ENCODE measurements at regions not wholly inside any gene's neighbourhood (a gene's known extent, or its start where the extent isn't known, plus 50 kb on each side); places are given as distances from the start of the nearest gene placed in this dataset.

GRCh38 chr6:8246403-8246802 is 144.1 kb upstream of the EEF1E1 start:
- no peak for DNase-seq
- in situ Hi-C loops (cut with HindIII; ENCODE audit: low pct_ligation_motif_present, low sequenced_read_pairs): no loop called here
- H3K27ac ChIP-seq: no peak overlapping the region
- TF ChIP-seq CTCF (IDR thresholded peaks at IDR 0.05; ENCODE audit: low read depth, low read length, missing control alignments): no peak
- H3K36me3 ChIP-seq (replicated peaks): no peaks in the 10 kb centered on the region
- no peak overlapping the region for H3K4me3 ChIP-seq (ENCODE audit: low read depth, low read length)
- no peaks in the 10 kb centered on the region for H3K27me3 ChIP-seq (replicated peaks)

- TF ChIP-seq CTCF (IDR thresholded peaks at IDR 0.05; ENCODE audit: low read depth, low read length, missing control alignments): no peak
- Histone ChIP-seq H3K4me3 (ENCODE audit: low read depth, low read length) (no peak overlapping the region), H3K27ac (no peak overlapping the region), H3K36me3 (replicated peaks) (no peaks in the 10 kb centered on the region), H3K27me3 (replicated peaks) (no peaks in the 10 kb centered on the region)
- no peak for DNase-seq
- in situ Hi-C loops (cut with HindIII; ENCODE audit: low pct_ligation_motif_present, low sequenced_read_pairs): no loop called here
These were observed 143.4 kb upstream of the EEF1E1 start for GRCh38 chr6:8245726-8246125.

GRCh38 chr6:8243475-8243874 is 141.1 kb upstream of the EEF1E1 start:
- peak; percentile 33 for DNase-seq

DNA sequence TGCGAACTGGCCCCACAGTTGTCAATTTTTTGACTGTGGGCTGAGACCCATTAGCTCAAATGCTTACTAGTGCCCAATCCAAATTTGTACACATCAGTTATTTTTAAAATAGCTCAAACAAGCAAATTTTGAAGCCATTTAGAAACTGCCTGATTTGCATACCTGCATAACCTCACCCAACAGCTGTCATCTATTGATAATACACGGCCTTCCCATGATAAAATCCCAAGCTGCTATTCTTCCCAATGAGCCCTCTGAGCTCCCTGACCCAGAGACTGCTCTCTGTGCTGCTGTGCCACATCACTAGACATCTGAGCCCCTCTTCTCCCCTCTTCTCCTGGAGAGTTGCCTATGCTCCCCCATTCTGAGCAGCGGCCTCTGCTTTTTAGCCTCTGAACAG is 140.5 kb upstream of the EEF1E1 start:
- TF ChIP-seq CTCF (IDR thresholded peaks at IDR 0.05; ENCODE audit: low read depth, low read length, missing control alignments): no peak
- in situ Hi-C loops (cut with HindIII; ENCODE audit: low pct_ligation_motif_present, low sequenced_read_pairs): no loop called here
- Histone ChIP-seq H3K27me3 (replicated peaks) (no peaks in the 10 kb centered on the region), H3K4me3 (ENCODE audit: low read depth, low read length) (no peak overlapping the region), H3K36me3 (replicated peaks) (no peaks in the 10 kb centered on the region), H3K27ac (no peak overlapping the region)
- no peak for DNase-seq

More at GRCh38 chr6:8243475-8243874, 141.1 kb upstream of the EEF1E1 start:
- H3K4me3 ChIP-seq (ENCODE audit: low read depth, low read length): no peak overlapping the region
- H3K27me3 ChIP-seq (replicated peaks): no peaks in the 10 kb centered on the region
- no peak for TF ChIP-seq CTCF (IDR thresholded peaks at IDR 0.05; ENCODE audit: low read depth, low read length, missing control alignments)
- no peaks in the 10 kb centered on the region for H3K36me3 ChIP-seq (replicated peaks)
- H3K27ac ChIP-seq: no peak overlapping the region
- in situ Hi-C loops (cut with HindIII; ENCODE audit: low pct_ligation_motif_present, low sequenced_read_pairs): no loop called here

- H3K4me3 ChIP-seq (ENCODE audit: low read depth, low read length): no peak overlapping the region
- no peak for TF ChIP-seq CTCF (IDR thresholded peaks at IDR 0.05; ENCODE audit: low read depth, low read length, missing control alignments)
- no peak for DNase-seq
These were observed 138.0 kb upstream of the EEF1E1 start for GRCh38 chr6:8240301-8240700.

More at GRCh38 chr6:8240301-8240700, 138.0 kb upstream of the EEF1E1 start:
- Histone ChIP-seq H3K27ac (no peak overlapping the region), H3K27me3 (replicated peaks) (no peaks in the 10 kb centered on the region), H3K36me3 (replicated peaks) (no peaks in the 10 kb centered on the region)
- in situ Hi-C loops (cut with HindIII; ENCODE audit: low pct_ligation_motif_present, low sequenced_read_pairs): no loop called here
